GM06990 (cell line): ENCODE measurements at regions not wholly inside any gene's neighbourhood (a gene's known extent, or its start where the extent isn't known, plus 50 kb on each side); places are given as distances from the start of the nearest gene placed in this dataset.

Experiments
- DNase-seq: peaks from one replicate; pipeline ENCODE4 v3.0.0-alpha.2; 2011; ENCODE audit not compliant: insufficient read length; ENCODE audit errors: extremely low read depth
- H3K27me3 ChIP-seq: replicated peaks from 2 replicates; pipeline ENCODE4 v1.6.0; 2011; ENCODE audit warnings: low read length; ENCODE audit not compliant: control insufficient read depth, insufficient read depth
- H3K36me3 ChIP-seq: 2 replicates; pipeline ENCODE4 v1.5.1; 2011; ENCODE audit warnings: low read length; ENCODE audit not compliant: control insufficient read depth, insufficient read depth
- H3K4me3 ChIP-seq: replicated peaks from 2 replicates; pipeline ENCODE4 v1.5.1; 2011; ENCODE audit warnings: low read depth, mild to moderate bottlenecking, control low read depth, low read length
- TF ChIP-seq, protein P1 (sequence below): IDR thresholded peaks from 2 replicates; pipeline ENCODE4 v1.5.1; 2011; ENCODE audit warnings: low read length, control low read depth, mild to moderate bottlenecking, inconsistent platforms; ENCODE audit not compliant: insufficient read depth, poor library complexity, severe bottlenecking

- DNase-seq: no peak
- no peaks in the 10 kb centered on the region for H3K36me3 ChIP-seq
- TF ChIP-seq, protein P1, sequence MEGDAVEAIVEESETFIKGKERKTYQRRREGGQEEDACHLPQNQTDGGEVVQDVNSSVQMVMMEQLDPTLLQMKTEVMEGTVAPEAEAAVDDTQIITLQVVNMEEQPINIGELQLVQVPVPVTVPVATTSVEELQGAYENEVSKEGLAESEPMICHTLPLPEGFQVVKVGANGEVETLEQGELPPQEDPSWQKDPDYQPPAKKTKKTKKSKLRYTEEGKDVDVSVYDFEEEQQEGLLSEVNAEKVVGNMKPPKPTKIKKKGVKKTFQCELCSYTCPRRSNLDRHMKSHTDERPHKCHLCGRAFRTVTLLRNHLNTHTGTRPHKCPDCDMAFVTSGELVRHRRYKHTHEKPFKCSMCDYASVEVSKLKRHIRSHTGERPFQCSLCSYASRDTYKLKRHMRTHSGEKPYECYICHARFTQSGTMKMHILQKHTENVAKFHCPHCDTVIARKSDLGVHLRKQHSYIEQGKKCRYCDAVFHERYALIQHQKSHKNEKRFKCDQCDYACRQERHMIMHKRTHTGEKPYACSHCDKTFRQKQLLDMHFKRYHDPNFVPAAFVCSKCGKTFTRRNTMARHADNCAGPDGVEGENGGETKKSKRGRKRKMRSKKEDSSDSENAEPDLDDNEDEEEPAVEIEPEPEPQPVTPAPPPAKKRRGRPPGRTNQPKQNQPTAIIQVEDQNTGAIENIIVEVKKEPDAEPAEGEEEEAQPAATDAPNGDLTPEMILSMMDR: no peak
- H3K4me3 ChIP-seq: no peak overlapping the region
- no peaks in the 10 kb centered on the region for H3K27me3 ChIP-seq
Observed at GRCh38 chr15:98163319-98164045, 203.0 kb downstream of the ARRDC4 start.

- H3K36me3 ChIP-seq: no peaks in the 10 kb centered on the region
- DNase-seq: no peak
- TF ChIP-seq, protein P1: no peak
- no peak overlapping the region for H3K4me3 ChIP-seq
- H3K27me3 ChIP-seq: no peaks in the 10 kb centered on the region
Observed at GRCh38 chr15:98164571-98164970, 204.1 kb downstream of the ARRDC4 start.

GRCh38 chr15:98164986-98165385, 204.5 kb downstream of the ARRDC4 start:
- H3K36me3 ChIP-seq: no peaks in the 10 kb centered on the region
- no peak overlapping the region for H3K4me3 ChIP-seq
- TF ChIP-seq, protein P1: no peak
- DNase-seq: no peak
- no peaks in the 10 kb centered on the region for H3K27me3 ChIP-seq

DNA sequence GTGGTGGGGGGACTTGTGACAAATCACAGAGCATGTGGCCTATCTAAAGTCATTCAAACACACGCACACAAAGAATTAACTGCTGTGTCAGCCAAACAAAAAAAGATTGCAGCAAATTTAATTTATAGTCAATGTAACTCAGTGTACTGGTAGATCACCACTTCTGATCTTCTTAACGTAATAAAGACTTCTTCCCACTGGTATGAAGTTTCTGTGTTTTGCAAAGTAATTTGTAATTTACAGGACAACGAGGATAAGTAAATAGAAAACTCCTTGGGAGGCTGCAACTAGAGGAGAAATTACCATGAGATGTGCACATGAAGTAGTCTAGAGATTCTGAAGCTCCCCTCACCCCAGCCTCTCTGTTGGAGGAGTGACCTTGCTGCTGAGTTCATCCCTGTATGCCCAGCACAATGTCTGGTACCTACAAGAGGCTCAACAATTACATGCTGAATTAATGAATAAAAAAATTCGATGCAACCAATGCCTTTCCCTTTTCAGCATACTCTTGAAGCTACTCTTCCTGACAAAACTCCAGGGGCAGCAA, 207.3 kb downstream of the ARRDC4 start:
- Histone ChIP-seq H3K4me3 (no peak overlapping the region), H3K36me3 (no peaks in the 10 kb centered on the region), H3K27me3 (no peaks in the 10 kb centered on the region)
- DNase-seq: no peak
- TF ChIP-seq, protein P1: no peak

DNA sequence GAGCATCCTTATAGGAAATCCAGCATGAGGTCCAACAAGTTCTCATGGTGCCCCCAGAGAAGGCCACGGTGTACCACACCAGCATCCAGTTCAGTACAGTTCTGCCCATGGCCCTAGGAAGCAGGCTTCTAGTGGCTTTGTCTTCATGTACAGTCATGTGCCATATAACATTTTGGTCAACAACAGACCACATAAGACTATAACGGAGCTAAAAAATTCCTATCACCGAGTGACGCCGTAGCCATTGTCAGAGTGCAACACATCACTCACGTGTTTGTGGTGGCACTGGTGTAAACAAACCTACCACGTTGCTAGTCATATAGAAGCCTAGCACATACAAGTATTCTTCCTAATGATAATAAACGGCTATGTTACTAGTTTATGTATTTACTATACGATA, 209.0 kb downstream of the ARRDC4 start:
- DNase-seq: no peak
- H3K36me3 ChIP-seq: no peaks in the 10 kb centered on the region
- no peak overlapping the region for H3K4me3 ChIP-seq
- TF ChIP-seq, protein P1: no peak
- H3K27me3 ChIP-seq: no peaks in the 10 kb centered on the region

DNA sequence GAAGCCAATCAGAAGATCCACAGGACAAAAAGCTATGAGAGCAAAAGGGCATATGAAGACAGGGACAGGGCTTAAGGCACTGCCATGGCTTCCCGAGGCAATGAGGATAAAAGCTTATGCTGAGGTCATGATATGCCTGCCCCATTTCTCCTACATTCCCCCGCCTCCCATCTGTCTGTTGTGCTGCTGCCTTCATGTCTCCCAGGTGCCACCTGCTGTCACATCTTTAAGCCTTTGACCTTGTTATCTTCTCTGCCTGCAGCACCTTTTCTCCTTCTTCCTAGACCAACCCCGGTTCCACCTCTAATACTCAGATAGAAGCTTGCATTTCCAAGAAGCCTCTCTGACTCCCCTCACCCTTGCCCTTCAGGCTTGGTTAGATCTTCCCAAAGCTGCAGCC, 213.8 kb downstream of the ARRDC4 start:
- Histone ChIP-seq H3K36me3 (no peaks in the 10 kb centered on the region), H3K4me3 (no peak overlapping the region), H3K27me3 (no peaks in the 10 kb centered on the region)
- TF ChIP-seq, protein P1: no peak
- no peak for DNase-seq
